Tibial nerve (tissue), 4 donors: ENCODE measurements at regions not wholly inside any gene's neighbourhood (a gene's known extent, or its start where the extent isn't known, plus 50 kb on each side); places are given as distances from the start of the nearest gene placed in this dataset.

Source experiments
- DNase-seq, 2 donors: peaks; one replicate each; pipeline ENCODE4 v3.0.0-alpha.2; 2019; ENCODE audit warnings: low spot score in 2 of 2
- H3K27ac ChIP-seq, 4 donors: fragments of 200-600 bp; sonication (generic) in 3 of 4; one replicate each; pipeline ENCODE4 v1.5.1; 2017 to 2019; ENCODE audit warnings: mild to moderate bottlenecking in 1 of 4
- H3K27me3 ChIP-seq, 2 donors: fragments of 200-600 bp; sonication (generic) in 1 of 2; one replicate each; pipeline versions ENCODE4 v1.5.1 to v1.6.0; 2017 to 2019
- H3K36me3 ChIP-seq, 3 donors: fragments of 200-600 bp; sonication (generic); one replicate each; pipeline ENCODE4 v1.5.1; 2018 to 2019
- H3K4me1 ChIP-seq, 4 donors: fragments of 200-600 bp; sonication (generic) in 3 of 4; one replicate each; pipeline ENCODE4 v1.5.1; 2017 to 2019
- H3K4me3 ChIP-seq, 4 donors: fragments of 200-600 bp; sonication (generic) in 3 of 4; one replicate each; pipeline ENCODE4 v1.5.1; 2017 to 2019; ENCODE audit warnings: mild to moderate bottlenecking in 1 of 4, moderate library complexity in 1 of 4
- H3K9me3 ChIP-seq, 4 donors: fragments of 200-600 bp; sonication (generic) in 3 of 4; one replicate each; pipeline ENCODE4 v1.5.1; 2017 to 2019
- CTCF ChIP-seq, 5 experiments: fragments of 200-600 bp in 3 of 5; fragments of 450-650 bp in 2 of 5; sonication (generic) in 3 of 5; IDR thresholded peaks; one replicate each; pipeline ENCODE4 v1.5.1; 2016 to 2019; ENCODE audit warnings: antibody characterized with exemption in 5 of 5, mild to moderate bottlenecking in 3 of 5, moderate library complexity in 2 of 5
- EP300 ChIP-seq, 2 donors: sonication (generic); formaldehyde crosslinking; IDR thresholded peaks; one replicate each; pipeline ENCODE4 v1.6.1; 2017; ENCODE audit warnings: antibody characterized with exemption in 2 of 2, mild to moderate bottlenecking in 1 of 2
- POLR2A ChIP-seq, 2 donors: fragments of 450-650 bp; IDR thresholded peaks; one replicate each; pipeline ENCODE4 v1.6.1; 2017; ENCODE audit warnings: antibody characterized with exemption in 2 of 2, mild to moderate bottlenecking in 2 of 2, moderate library complexity in 2 of 2
- WGBS, 2 donors: methylation state at CpG; one replicate each; pipeline ENCODE4 v1.1.5; 2018; 5-methylcytosine and 5-hydroxymethylcytosine counted together

- Histone ChIP-seq H3K27me3 (no peaks in the 10 kb centered on the region), H3K4me1 (no peaks in the 10 kb centered on the region), H3K9me3 (no peaks in the 10 kb centered on the region), H3K27ac (no peak overlapping the region), H3K36me3 (no peaks in the 10 kb centered on the region), H3K4me3 (no peak overlapping the region)
- no peak for TF ChIP-seq EP300 (IDR thresholded peaks at IDR 0.05)
- no peak for TF ChIP-seq POLR2A (IDR thresholded peaks at IDR 0.05)
- TF ChIP-seq CTCF (IDR thresholded peaks at IDR 0.05) = no peak
- 82 to 89% methylated on average over 16 to 20 of the region's 20 CpGs for whole genome bisulfite sequencing, 2 donors
- DNase-seq = no peak
Measured at GRCh38 chr2:81583311-81584108, 1279.0 kb upstream of the LRRTM1 start.

GRCh38 chr2:81576713-81577112 is 1272.2 kb upstream of the LRRTM1 start:
- H3K27me3 ChIP-seq = no peaks in the 10 kb centered on the region
- no peaks in the 10 kb centered on the region for H3K36me3 ChIP-seq
- no peaks in the 10 kb centered on the region for H3K4me1 ChIP-seq
- no peak for TF ChIP-seq POLR2A (IDR thresholded peaks at IDR 0.05)
- TF ChIP-seq EP300 (IDR thresholded peaks at IDR 0.05) = no peak
- no peak for TF ChIP-seq CTCF (IDR thresholded peaks at IDR 0.05)
- no peak for DNase-seq
- WGBS, 2 donors = 62 to 66% methylated on average over 2 of the region's 2 CpGs
- no peaks in the 10 kb centered on the region for H3K9me3 ChIP-seq
- H3K4me3 ChIP-seq = no peak overlapping the region
- H3K27ac ChIP-seq = no peak overlapping the region

GRCh38 chr2:81551040-81551634 is 1246.6 kb upstream of the LRRTM1 start:
- no peak for TF ChIP-seq EP300 (IDR thresholded peaks at IDR 0.05)
- TF ChIP-seq POLR2A (IDR thresholded peaks at IDR 0.05) = no peak
- TF ChIP-seq CTCF (IDR thresholded peaks at IDR 0.05) = no peak
- H3K27ac ChIP-seq = no peak overlapping the region
- WGBS, 2 donors = 77 to 78% methylated on average over 3 of the region's 3 CpGs
- no peak overlapping the region for H3K4me3 ChIP-seq
- no peaks in the 10 kb centered on the region for H3K36me3 ChIP-seq
- no peaks in the 10 kb centered on the region for H3K9me3 ChIP-seq
- no peaks in the 10 kb centered on the region for H3K4me1 ChIP-seq
- no peaks in the 10 kb centered on the region for H3K27me3 ChIP-seq
- no peak for DNase-seq

GRCh38 chr2:81550277-81550676 is 1245.7 kb upstream of the LRRTM1 start:
- no peaks in the 10 kb centered on the region for H3K27me3 ChIP-seq
- no peaks in the 10 kb centered on the region for H3K9me3 ChIP-seq
- H3K4me3 ChIP-seq = no peak overlapping the region
- WGBS, 2 donors = 72 to 81% methylated on average over 3 of the region's 3 CpGs
- TF ChIP-seq EP300 (IDR thresholded peaks at IDR 0.05) (no peak), POLR2A (IDR thresholded peaks at IDR 0.05) (no peak), CTCF (IDR thresholded peaks at IDR 0.05) (no peak)
- H3K27ac ChIP-seq = no peak overlapping the region
- H3K36me3 ChIP-seq = no peaks in the 10 kb centered on the region
- H3K4me1 ChIP-seq = no peaks in the 10 kb centered on the region
- no peak for DNase-seq

- TF ChIP-seq EP300 (IDR thresholded peaks at IDR 0.05) (no peak), POLR2A (IDR thresholded peaks at IDR 0.05) (no peak), CTCF (IDR thresholded peaks at IDR 0.05) (no peak)
- Histone ChIP-seq H3K4me1 (no peaks in the 10 kb centered on the region), H3K27ac (no peak overlapping the region), H3K27me3 (no peaks in the 10 kb centered on the region), H3K4me3 (no peak overlapping the region), H3K36me3 (no peaks in the 10 kb centered on the region), H3K9me3 (no peaks in the 10 kb centered on the region)
- WGBS, 2 donors = 66 to 70% methylated on average over 5 of the region's 5 CpGs
- DNase-seq = no peak
Measured at GRCh38 chr2:81549646-81550045, 1245.1 kb upstream of the LRRTM1 start.
